Activated CD4-positive, alpha-beta memory T cell treated with anti-CD3 and anti-CD28 coated beads for 36 hours (primary cell): ENCODE measurements at regions not wholly inside any gene's neighbourhood (a gene's known extent, or its start where the extent isn't known, plus 50 kb on each side); places are given as distances from the start of the nearest gene placed in this dataset.

Experiments
- CTCF ChIA-PET: fragments of 350-600 bp; sonication (Branson Sonifier 250); formaldehyde crosslinking; loops from one replicate; lab custom pipeline; 2021; ENCODE audit warnings: antibody characterized with exemption, inconsistent platforms; lab: Charles Lee
- POLR2A ChIA-PET: fragments of 350-600 bp; sonication (Branson Sonifier 250); formaldehyde crosslinking; loops from one replicate; lab custom pipeline; 2021; ENCODE audit warnings: antibody characterized with exemption; lab: Charles Lee
- DNase-seq: peaks from one replicate; pipeline ENCODE4 v3.0.0-alpha.2; 2020
- H3K27ac Mint-ChIP-seq: one replicate; pipeline ENCODE4 v1.8.0; 2021; ENCODE audit warnings: mixed read lengths
- H3K27me3 Mint-ChIP-seq: one replicate; pipeline ENCODE4 v1.8.0; 2021; ENCODE audit warnings: mixed read lengths
- H3K36me3 Mint-ChIP-seq: one replicate; pipeline ENCODE4 v1.8.0; 2021; ENCODE audit warnings: mixed read lengths
- H3K4me1 Mint-ChIP-seq: one replicate; pipeline ENCODE4 v1.8.0; 2021; ENCODE audit warnings: low read depth, mixed read lengths
- H3K4me3 Mint-ChIP-seq: one replicate; pipeline ENCODE4 v1.8.0; 2021; ENCODE audit warnings: mild to moderate bottlenecking, mixed read lengths
- H3K9me3 Mint-ChIP-seq: one replicate; pipeline ENCODE4 v1.8.0; 2021; ENCODE audit warnings: mixed read lengths
- intact Hi-C: fragments of 100-400 bp; cut with micrococcal nuclease; formaldehyde crosslinking; loops from one replicate; pipeline ENCODE4 v1.15.1; 2023

- peaks cover 4% of the 10 kb centered on the region for H3K27me3 Mint-ChIP-seq
- no peak overlapping the region for H3K4me3 Mint-ChIP-seq
- no peaks in the 10 kb centered on the region for H3K9me3 Mint-ChIP-seq
- H3K36me3 Mint-ChIP-seq: no peaks in the 10 kb centered on the region
- no peak for DNase-seq
- ChIA-PET CTCF (no interaction called here), POLR2A (no interaction called here)
- H3K27ac Mint-ChIP-seq: no peak overlapping the region
- intact Hi-C loops: no loop called here
- H3K4me1 Mint-ChIP-seq: no peaks in the 10 kb centered on the region
Measured at GRCh38 chr2:240368781-240369331, 66.6 kb upstream of the GPC1 start.

- ChIA-PET CTCF (no interaction called here), POLR2A (no interaction called here)
- no peaks in the 10 kb centered on the region for H3K9me3 Mint-ChIP-seq
- no peaks in the 10 kb centered on the region for H3K36me3 Mint-ChIP-seq
- H3K27me3 Mint-ChIP-seq: no peaks in the 10 kb centered on the region
- H3K4me3 Mint-ChIP-seq: no peak overlapping the region
- intact Hi-C loops: no loop called here
- no peak overlapping the region for H3K27ac Mint-ChIP-seq
- H3K4me1 Mint-ChIP-seq: no peaks in the 10 kb centered on the region
- no peak for DNase-seq
Measured at GRCh38 chr2:240369335-240369734, 66.1 kb upstream of the GPC1 start.

- POLR2A ChIA-PET: no interaction called here
- Mint-ChIP-seq H3K4me3 (no peak overlapping the region), H3K4me1 (no peaks in the 10 kb centered on the region), H3K27ac (no peak overlapping the region), H3K36me3 (no peaks in the 10 kb centered on the region), H3K27me3 (peaks cover 1% of the 10 kb centered on the region), H3K9me3 (no peaks in the 10 kb centered on the region)
- intact Hi-C loops: no loop called here
- DNase-seq: no peak
- CTCF ChIA-PET: no interaction called here
Measured at GRCh38 chr2:240369801-240370585, 65.5 kb upstream of the GPC1 start.

GRCh38 chr2:240371129-240372000 is 64.1 kb upstream of the GPC1 start:
- Mint-ChIP-seq H3K36me3 (no peaks in the 10 kb centered on the region), H3K27me3 (peaks cover 2% of the 10 kb centered on the region), H3K4me1 (no peaks in the 10 kb centered on the region), H3K9me3 (no peaks in the 10 kb centered on the region), H3K4me3 (no peak overlapping the region), H3K27ac (no peak overlapping the region)
- CTCF ChIA-PET: no interaction called here
- POLR2A ChIA-PET: no interaction called here
- no peak for DNase-seq
- intact Hi-C loops: no loop called here

- H3K36me3 Mint-ChIP-seq: no peaks in the 10 kb centered on the region
- no peaks in the 10 kb centered on the region for H3K4me1 Mint-ChIP-seq
- ChIA-PET CTCF (no interaction called here), POLR2A (no interaction called here)
- no peaks in the 10 kb centered on the region for H3K9me3 Mint-ChIP-seq
- H3K27ac Mint-ChIP-seq: no peak overlapping the region
- no peak overlapping the region for H3K4me3 Mint-ChIP-seq
- no peak for DNase-seq
- intact Hi-C loops: no loop called here
- peaks cover 2% of the 10 kb centered on the region for H3K27me3 Mint-ChIP-seq
Measured at GRCh38 chr2:240372101-240372500, 63.4 kb upstream of the GPC1 start.

- H3K27me3 Mint-ChIP-seq: peaks cover 2% of the 10 kb centered on the region
- no peak overlapping the region for H3K27ac Mint-ChIP-seq
- ChIA-PET CTCF (no interaction called here), POLR2A (no interaction called here)
- no peak for DNase-seq
- intact Hi-C loops: no loop called here
- H3K36me3 Mint-ChIP-seq: no peaks in the 10 kb centered on the region
- H3K4me3 Mint-ChIP-seq: no peak overlapping the region
- H3K9me3 Mint-ChIP-seq: no peaks in the 10 kb centered on the region
- no peaks in the 10 kb centered on the region for H3K4me1 Mint-ChIP-seq
Measured at GRCh38 chr2:240373289-240373885, 62.1 kb upstream of the GPC1 start.

GRCh38 chr2:240374085-240374907 is 61.2 kb upstream of the GPC1 start:
- Mint-ChIP-seq H3K9me3 (no peaks in the 10 kb centered on the region), H3K4me1 (no peaks in the 10 kb centered on the region), H3K4me3 (no peak overlapping the region), H3K36me3 (no peaks in the 10 kb centered on the region), H3K27ac (no peak overlapping the region), H3K27me3 (peaks cover 2% of the 10 kb centered on the region)
- intact Hi-C loops: no loop called here
- ChIA-PET POLR2A (no interaction called here), CTCF (no interaction called here)
- DNase-seq: no peak

- DNase-seq: no peak
- Mint-ChIP-seq H3K36me3 (no peaks in the 10 kb centered on the region), H3K27me3 (peaks cover 2% of the 10 kb centered on the region), H3K4me1 (no peaks in the 10 kb centered on the region), H3K27ac (no peak overlapping the region), H3K4me3 (no peak overlapping the region), H3K9me3 (peaks cover under 1% of the 10 kb centered on the region)
- ChIA-PET CTCF (no interaction called here), POLR2A (no interaction called here)
- intact Hi-C loops: no loop called here
Measured at GRCh38 chr2:240375024-240375645, 60.3 kb upstream of the GPC1 start.

GRCh38 chr2:240376739-240377138 is 58.7 kb upstream of the GPC1 start:
- H3K27ac Mint-ChIP-seq: no peak overlapping the region
- H3K27me3 Mint-ChIP-seq: peaks cover 2% of the 10 kb centered on the region
- ChIA-PET POLR2A (no interaction called here), CTCF (no interaction called here)
- no peak overlapping the region for H3K4me3 Mint-ChIP-seq
- no peak for DNase-seq
- intact Hi-C loops: no loop called here
- peaks cover 5% of the 10 kb centered on the region for H3K9me3 Mint-ChIP-seq
- H3K36me3 Mint-ChIP-seq: no peaks in the 10 kb centered on the region
- H3K4me1 Mint-ChIP-seq: peaks cover 4% of the 10 kb centered on the region

GRCh38 chr2:240377366-240377765 is 58.1 kb upstream of the GPC1 start:
- DNase-seq: no peak
- intact Hi-C loops: no loop called here
- Mint-ChIP-seq H3K27ac (no peak overlapping the region), H3K36me3 (no peaks in the 10 kb centered on the region), H3K9me3 (peaks cover 5% of the 10 kb centered on the region), H3K27me3 (peaks cover 2% of the 10 kb centered on the region), H3K4me1 (peaks cover 4% of the 10 kb centered on the region), H3K4me3 (no peak overlapping the region)
- ChIA-PET CTCF (no interaction called here), POLR2A (no interaction called here)

GRCh38 chr2:240379089-240379636 is 56.3 kb upstream of the GPC1 start:
- peaks cover 5% of the 10 kb centered on the region for H3K9me3 Mint-ChIP-seq
- CTCF ChIA-PET: no interaction called here
- no peak overlapping the region for H3K27ac Mint-ChIP-seq
- peaks cover 4% of the 10 kb centered on the region for H3K4me1 Mint-ChIP-seq
- peaks cover 7% of the 10 kb centered on the region for H3K27me3 Mint-ChIP-seq
- intact Hi-C loops: no loop called here
- no peak for DNase-seq
- H3K4me3 Mint-ChIP-seq: no peak overlapping the region
- POLR2A ChIA-PET: no interaction called here
- H3K36me3 Mint-ChIP-seq: no peaks in the 10 kb centered on the region
